ENCODE measurements at regions not wholly inside any gene's neighbourhood (a gene's known extent, or its start where the extent isn't known, plus 50 kb on each side); places are given as distances from the start of the nearest gene placed in this dataset.

GRCh38 chr13:65401315-65401714 lies 1828.8 kb downstream of the PCDH9 start:
- H3K9ac ChIP-seq (replicated peaks; ENCODE audit: extremely low read depth, insufficient read depth, low read length) = no peak overlapping the region
- H4K20me1 ChIP-seq (replicated peaks; ENCODE audit: control insufficient read depth, extremely low read depth, insufficient read depth, low read length) = no peaks in the 10 kb centered on the region
- no peaks in the 10 kb centered on the region for H3K27me3 ChIP-seq (ENCODE audit: control insufficient read depth in 2 of 2, insufficient read depth in 2 of 2, low read length in 2 of 2)
- no peak for TF ChIP-seq POLR2AphosphoS5 (IDR thresholded peaks at IDR 0.05; ENCODE audit: insufficient read depth, low read depth, low read length)
- no peak for TF ChIP-seq MYC (IDR thresholded peaks at IDR 0.05; ENCODE audit: low read depth, low read length)
- no peak for TF ChIP-seq POLR2A (IDR thresholded peaks at IDR 0.05; ENCODE audit: low read depth, low read length)
- no peak for TF ChIP-seq JUN (IDR thresholded peaks at IDR 0.05; ENCODE audit: borderline replicate concordance, insufficient read depth, insufficient read length, low read depth)
- TF ChIP-seq CTCF (IDR thresholded peaks at IDR 0.05; ENCODE audit: extremely low read depth in 1 of 2, insufficient read depth in 1 of 2, low read depth in 1 of 2, low read length in 2 of 2) = no peak
- TF ChIP-seq MAX (IDR thresholded peaks at IDR 0.05; ENCODE audit: insufficient read depth, insufficient read length) = no peak
- no peak for TF ChIP-seq EZH2 (IDR thresholded peaks at IDR 0.05; ENCODE audit: borderline replicate concordance, low read depth, low read length, severe bottlenecking)
- no peak for TF ChIP-seq FOS (IDR thresholded peaks at IDR 0.05; ENCODE audit: borderline replicate concordance, insufficient read depth, low read length)
- TF ChIP-seq GATA2 (IDR thresholded peaks at IDR 0.05; ENCODE audit: insufficient read depth, insufficient read length, low read depth, low read length) = no peak
- H3K4me3 ChIP-seq (replicated peaks in 1 of 3; ENCODE audit: insufficient read depth in 1 of 3, low read depth in 1 of 3, low read length in 3 of 3) = no peak overlapping the region
- H3K27ac ChIP-seq (ENCODE audit: insufficient read depth, low read depth, low read length) = no peak overlapping the region
- ChIA-PET CTCF (interaction anchor here (1.3 kb wide), 1 partner anchor 9 kb away, joined by 3 read pairs; no protein-coding TSS in a partner anchor), POLR2A (no interaction called here)
- H3K9me3 ChIP-seq (replicated peaks; ENCODE audit: control insufficient read depth, insufficient read depth, low read length) = no peaks in the 10 kb centered on the region
- H3K4me1 ChIP-seq (ENCODE audit: control insufficient read depth, extremely low read depth, insufficient read depth, low read length) = no peaks in the 10 kb centered on the region
- no TSS peak for BruUV-seq (replicated peaks)
- no peaks in the 10 kb centered on the region for H3K79me2 ChIP-seq (ENCODE audit: control insufficient read depth, insufficient read depth, low read length)
- dilution Hi-C loops (cut with MboI; ENCODE audit: extremely low pct_ligation_motif_present, low sequenced_read_pairs) = no loop called here
- intact Hi-C loops (cut with micrococcal nuclease) = no loop called here
- no peak overlapping the region for H2AFZ ChIP-seq (ENCODE audit: low read depth, low read length)
- no peak overlapping the region for H3K4me2 ChIP-seq (ENCODE audit: insufficient read depth, low read length)
- H3K9me1 ChIP-seq (replicated peaks; ENCODE audit: control insufficient read depth, extremely low read depth, insufficient read depth, low read length) = no peaks in the 10 kb centered on the region
- FAIRE-seq (no peak), DNase-seq (ENCODE audit: low read depth, low spot score) (no peak)
- no peaks in the 10 kb centered on the region for H3K36me3 ChIP-seq (ENCODE audit: control insufficient read depth in 2 of 2, extremely low read depth in 1 of 2, insufficient read depth in 2 of 2, low read length in 2 of 2)

All from endothelial cell of umbilical vein (primary cell).